AG08395 (cell line): ENCODE measurements at regions not wholly inside any gene's neighbourhood (a gene's known extent, or its start where the extent isn't known, plus 50 kb on each side); places are given as distances from the start of the nearest gene placed in this dataset.
"Not testable (repeated sequence)": the region's sequence is repeated elsewhere in the genome, so short reads cannot be mapped to it uniquely, and the experiment has no call there.

Experiments used
- DNase-seq: peaks from one replicate; pipeline ENCODE4 v3.0.0; 2012; ENCODE audit warnings: mixed read lengths, low spot score

GRCh38 chr7:65317372-65317771, 56.3 kb upstream of the ZNF92 start:
- DNase-seq: no peak

- DNase-seq: no peak
Measured at GRCh38 chr7:65310761-65311160, 62.9 kb upstream of the ZNF92 start.

- no peak for DNase-seq
Measured at GRCh38 chr7:65308300-65308678, 65.4 kb upstream of the ZNF92 start.

GRCh38 chr7:65307651-65308299, 65.9 kb upstream of the ZNF92 start:
- peak; percentile 63 for DNase-seq

- no peak for DNase-seq
Measured at GRCh38 chr7:65304175-65304574, 69.5 kb upstream of the ZNF92 start.

- no peak for DNase-seq
Measured at GRCh38 chr7:65302883-65303282, 70.8 kb upstream of the ZNF92 start.

GRCh38 chr7:65301007-65301406, 72.6 kb upstream of the ZNF92 start:
- no peak for DNase-seq

GRCh38 chr7:65295409-65295808, 78.2 kb upstream of the ZNF92 start:
- no peak for DNase-seq

- DNase-seq: not testable (repeated sequence)
Measured at GRCh38 chr7:65290340-65290739, 83.3 kb upstream of the ZNF92 start.

- DNase-seq: no peak
Measured at GRCh38 chr7:65287023-65287422, 86.6 kb upstream of the ZNF92 start.

GRCh38 chr7:65285906-65286864, 87.5 kb upstream of the ZNF92 start:
- no peak for DNase-seq

- not testable (repeated sequence) for DNase-seq
Measured at GRCh38 chr7:65285241-65285640, 88.4 kb upstream of the ZNF92 start.

GRCh38 chr7:65279795-65280194, 93.9 kb upstream of the ZNF92 start:
- no peak for DNase-seq

GRCh38 chr7:65276822-65277221, 96.8 kb upstream of the ZNF92 start:
- DNase-seq: no peak

GRCh38 chr7:65271502-65271901, 102.2 kb upstream of the ZNF92 start:
- not testable (repeated sequence) for DNase-seq

- DNase-seq: peak; percentile 26
Measured at GRCh38 chr7:65269150-65269856, 104.4 kb upstream of the ZNF92 start.

- no peak for DNase-seq
Measured at GRCh38 chr7:65268782-65269149, 104.9 kb upstream of the ZNF92 start.

- no peak for DNase-seq
Measured at GRCh38 chr7:65265933-65266519, 107.6 kb upstream of the ZNF92 start.

GRCh38 chr7:65264258-65264657, 109.4 kb upstream of the ZNF92 start:
- DNase-seq: no peak

GRCh38 chr7:65260673-65261072, 113.0 kb upstream of the ZNF92 start:
- not testable (repeated sequence) for DNase-seq

GRCh38 chr7:65259864-65260525, 113.7 kb upstream of the ZNF92 start:
- not testable (repeated sequence) for DNase-seq

- no peak for DNase-seq
Measured at GRCh38 chr7:65254061-65254460, 119.6 kb upstream of the ZNF92 start.
